ENCODE measurements at regions not wholly inside any gene's neighbourhood (a gene's known extent, or its start where the extent isn't known, plus 50 kb on each side); places are given as distances from the start of the nearest gene placed in this dataset.
"Not testable (repeated sequence)": the region's sequence is repeated elsewhere in the genome, so short reads cannot be mapped to it uniquely, and the experiment has no call there.

DNA sequence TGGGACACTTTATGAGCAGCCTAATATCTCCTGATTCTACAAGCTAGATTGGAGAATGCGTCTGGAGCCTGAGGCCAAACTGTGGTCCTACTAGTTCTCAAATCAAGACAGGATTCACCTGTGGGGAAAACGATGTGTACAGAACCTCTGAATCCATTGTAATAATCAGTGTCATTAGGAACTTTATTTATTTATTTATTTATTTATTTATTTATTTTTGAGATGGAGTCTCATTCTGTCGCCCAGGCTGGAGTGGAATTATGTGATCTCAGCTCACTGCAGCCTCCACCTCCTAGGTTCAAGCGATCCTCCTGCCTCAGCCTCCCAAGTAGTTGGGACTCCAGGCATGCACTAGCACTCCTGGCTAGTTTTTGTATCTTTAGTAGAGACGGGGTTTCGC is 52.6 kb upstream of the KIF26B start:
- H3K27me3 Mint-ChIP-seq (ENCODE audit: low read depth); H3K4me1 Mint-ChIP-seq (ENCODE audit: low read depth); DNase-seq; H3K4me3 Mint-ChIP-seq; H3K27ac Mint-ChIP-seq; intact Hi-C loops (cut with micrococcal nuclease); CTCF ChIA-PET; H3K9me3 Mint-ChIP-seq; H3K36me3 Mint-ChIP-seq (ENCODE audit: low read depth): not testable (repeated sequence)

DNA sequence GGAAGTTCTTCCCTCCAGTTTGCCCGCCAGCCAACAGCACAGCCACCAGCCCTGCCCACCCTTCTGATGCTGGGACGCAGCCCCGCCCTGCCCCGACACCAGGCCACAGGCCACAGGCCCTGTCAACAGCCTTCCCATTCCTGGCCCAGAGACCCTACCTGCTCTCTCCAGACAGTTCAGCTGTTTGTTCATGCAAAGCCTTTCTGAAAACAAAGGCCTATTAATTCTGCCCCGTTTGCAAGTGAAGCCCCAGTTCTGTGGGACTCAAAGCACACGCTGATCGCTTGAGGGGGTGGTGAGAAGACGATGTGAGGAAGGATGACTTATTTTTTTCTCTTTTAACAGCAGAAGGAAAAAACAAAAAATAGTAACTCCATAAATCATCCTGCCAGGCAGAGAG is 55.4 kb upstream of the KIF26B start:
- H3K9me3 Mint-ChIP-seq = no peaks in the 10 kb centered on the region

DNA sequence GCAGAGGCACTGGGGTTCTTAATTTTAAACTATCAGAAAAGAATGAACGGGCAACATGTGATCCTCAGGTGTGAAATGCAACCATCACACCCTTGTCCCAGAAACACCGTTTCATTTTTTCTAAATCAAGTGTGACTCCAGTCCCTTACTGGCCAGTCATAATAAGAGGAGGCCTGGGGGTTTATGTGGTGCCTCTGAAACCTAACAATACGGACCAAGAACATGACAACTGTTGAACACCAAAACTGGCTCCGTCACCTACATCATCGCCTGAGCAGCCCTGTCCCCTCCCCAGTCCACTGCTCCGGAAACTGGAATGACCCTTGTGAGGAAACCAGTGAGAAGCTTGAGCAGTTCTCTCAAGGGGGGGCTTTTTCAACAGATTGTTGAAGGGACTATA is 55.9 kb upstream of the KIF26B start:
- Mint-ChIP-seq H3K4me3 (no peak overlapping the region), H3K9me3 (no peaks in the 10 kb centered on the region), H3K27ac (no peak overlapping the region), H3K36me3 (ENCODE audit: low read depth) (no peaks in the 10 kb centered on the region), H3K27me3 (ENCODE audit: low read depth) (no peaks in the 10 kb centered on the region), H3K4me1 (ENCODE audit: low read depth) (no peaks in the 10 kb centered on the region)
- no peak for DNase-seq
- intact Hi-C loops (cut with micrococcal nuclease) = no loop called here
- CTCF ChIA-PET = no interaction called here

More for the DNA sequence above, 55.4 kb upstream of the KIF26B start:
- Mint-ChIP-seq H3K4me3 (no peak overlapping the region), H3K27me3 (ENCODE audit: low read depth) (no peaks in the 10 kb centered on the region), H3K36me3 (ENCODE audit: low read depth) (no peaks in the 10 kb centered on the region), H3K4me1 (ENCODE audit: low read depth) (no peaks in the 10 kb centered on the region), H3K27ac (no peak overlapping the region)
- DNase-seq = no peak
- intact Hi-C loops (cut with micrococcal nuclease) = no loop called here
- CTCF ChIA-PET = no interaction called here

DNA sequence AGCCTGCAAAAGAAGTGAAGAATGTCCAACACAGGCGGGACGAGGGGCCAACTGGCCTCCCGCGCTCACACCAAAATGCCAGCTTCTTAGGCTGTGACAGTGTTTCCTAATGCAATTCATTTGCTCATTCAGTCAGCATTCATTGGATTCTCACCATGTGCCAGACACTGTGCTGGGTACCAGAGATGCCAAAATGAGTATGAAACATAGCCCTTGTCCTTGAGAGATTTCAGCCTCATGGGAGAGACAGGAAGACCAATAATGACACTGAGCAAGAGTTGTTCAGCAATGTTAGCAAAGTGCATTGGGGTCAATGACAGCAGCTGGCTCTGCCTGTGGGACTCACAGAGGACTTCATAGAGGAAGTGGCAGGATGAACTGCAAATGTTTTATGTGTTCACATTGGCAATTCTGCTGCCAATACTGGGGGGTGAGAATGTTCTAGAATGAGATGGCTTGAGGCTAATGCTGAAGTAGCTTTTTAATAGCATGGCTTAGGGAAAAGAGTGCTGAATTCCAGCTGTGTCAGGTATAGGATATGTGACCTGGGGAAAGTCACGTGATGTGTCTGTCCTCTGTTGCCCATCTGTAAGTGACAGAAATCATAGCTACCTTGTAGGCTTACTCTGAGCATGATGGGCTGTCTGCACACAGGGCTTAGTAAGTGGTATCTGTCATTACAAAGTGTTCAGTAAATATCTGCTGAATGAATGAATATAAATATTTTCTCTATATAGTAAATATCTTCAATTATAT is 58.3 kb upstream of the KIF26B start:
- CTCF ChIA-PET = no interaction called here

DNA sequence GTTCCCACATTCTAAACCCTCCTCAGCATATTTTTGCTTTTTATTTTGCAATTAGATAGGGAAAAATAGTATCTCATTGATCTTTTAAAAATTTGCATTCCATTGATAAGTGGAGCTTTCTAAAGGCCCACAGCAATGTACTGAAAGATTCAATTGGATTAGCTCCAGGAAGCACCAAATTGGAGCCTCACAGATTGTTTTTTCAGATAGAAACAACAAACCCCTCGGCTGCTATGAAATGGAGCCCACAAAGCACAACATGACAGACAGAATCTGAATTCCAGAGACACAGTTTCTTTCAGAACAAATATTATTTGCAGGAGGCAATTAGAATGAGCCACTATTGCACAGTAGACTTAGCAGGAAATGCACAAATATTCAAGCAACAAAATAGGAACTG is 58.9 kb upstream of the KIF26B start:
- Mint-ChIP-seq H3K9me3 (no peaks in the 10 kb centered on the region), H3K27ac (no peak overlapping the region), H3K4me1 (ENCODE audit: low read depth) (no peaks in the 10 kb centered on the region), H3K36me3 (ENCODE audit: low read depth) (no peaks in the 10 kb centered on the region), H3K27me3 (ENCODE audit: low read depth) (no peaks in the 10 kb centered on the region), H3K4me3 (no peak overlapping the region)
- intact Hi-C loops (cut with micrococcal nuclease) = no loop called here
- CTCF ChIA-PET = no interaction called here
- DNase-seq = no peak

More for the DNA sequence above, 58.3 kb upstream of the KIF26B start:
- DNase-seq = no peak
- intact Hi-C loops (cut with micrococcal nuclease) = no loop called here
- Mint-ChIP-seq H3K4me3 (no peak overlapping the region), H3K4me1 (ENCODE audit: low read depth) (no peaks in the 10 kb centered on the region), H3K9me3 (no peaks in the 10 kb centered on the region), H3K36me3 (ENCODE audit: low read depth) (no peaks in the 10 kb centered on the region), H3K27me3 (ENCODE audit: low read depth) (no peaks in the 10 kb centered on the region), H3K27ac (no peak overlapping the region)

DNA sequence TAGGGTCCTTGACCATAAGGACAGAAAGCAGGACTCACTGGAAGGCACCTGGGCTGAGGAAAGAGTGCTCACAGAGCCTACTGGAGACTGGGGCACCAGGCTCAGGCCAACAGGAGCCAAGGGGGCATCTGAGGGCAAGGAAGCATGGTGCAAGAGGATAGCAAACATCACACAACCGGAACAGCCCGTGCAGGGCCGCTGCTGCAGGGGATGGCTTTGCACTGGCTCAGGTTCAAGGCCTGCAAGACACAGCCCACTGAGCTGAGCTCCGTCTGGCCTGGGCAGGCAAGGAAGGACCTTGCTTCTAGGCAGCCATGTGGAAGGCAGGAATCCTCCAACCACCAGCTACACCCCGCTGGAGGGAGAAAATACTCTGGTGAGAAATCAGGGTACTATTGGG is 59.8 kb upstream of the KIF26B start:
- Mint-ChIP-seq H3K4me1 (ENCODE audit: low read depth) (no peaks in the 10 kb centered on the region), H3K36me3 (ENCODE audit: low read depth) (no peaks in the 10 kb centered on the region), H3K4me3 (no peak overlapping the region), H3K9me3 (no peaks in the 10 kb centered on the region), H3K27ac (no peak overlapping the region), H3K27me3 (ENCODE audit: low read depth) (no peaks in the 10 kb centered on the region)
- no peak for DNase-seq
- CTCF ChIA-PET = no interaction called here
- intact Hi-C loops (cut with micrococcal nuclease) = no loop called here

DNA sequence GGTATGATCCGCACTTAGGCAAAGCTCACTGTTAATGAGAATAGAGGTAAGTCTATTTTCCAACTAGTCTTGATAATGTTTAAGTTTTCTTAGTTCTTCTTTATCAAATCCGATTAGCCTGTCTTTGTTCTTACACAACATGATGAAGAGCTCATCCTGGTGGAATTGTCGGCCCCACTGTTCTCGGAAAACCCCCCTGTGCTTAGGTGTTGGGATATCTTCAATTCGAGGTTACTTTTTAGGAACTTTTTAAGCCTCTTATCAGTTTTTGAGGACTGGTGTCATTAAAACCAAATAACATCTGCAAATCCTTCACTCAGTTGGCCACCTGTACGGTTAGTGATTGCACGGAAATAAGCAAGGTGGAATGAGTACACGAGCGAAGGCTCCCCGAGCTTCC is 60.7 kb upstream of the KIF26B start:
- Mint-ChIP-seq H3K4me3 (no peak overlapping the region), H3K27ac (no peak overlapping the region), H3K36me3 (ENCODE audit: low read depth) (no peaks in the 10 kb centered on the region), H3K9me3 (no peaks in the 10 kb centered on the region), H3K4me1 (ENCODE audit: low read depth) (no peaks in the 10 kb centered on the region), H3K27me3 (ENCODE audit: low read depth) (no peaks in the 10 kb centered on the region)
- CTCF ChIA-PET = interaction anchor here (0.9 kb wide), 1 partner anchor 10 kb away, joined by 4 read pairs; no protein-coding TSS in a partner anchor
- no peak for DNase-seq
- intact Hi-C loops (cut with micrococcal nuclease) = no loop called here

DNA sequence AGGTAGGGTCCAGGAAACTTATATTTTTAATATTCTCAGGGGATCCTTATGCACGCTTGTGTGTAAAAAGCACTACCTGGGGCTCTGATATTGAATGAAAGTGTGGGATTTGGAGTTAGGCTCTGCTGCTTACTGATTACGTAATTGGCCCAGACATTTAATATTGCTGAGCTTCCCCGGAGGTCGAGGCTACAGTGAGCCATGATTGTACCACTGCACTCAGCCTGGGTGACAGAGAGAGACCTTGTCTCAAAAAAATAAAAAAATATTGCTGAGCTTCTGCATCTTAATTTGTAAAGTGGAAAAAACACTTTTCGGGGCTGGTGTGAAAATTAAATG is 62.2 kb upstream of the KIF26B start:
- CTCF ChIA-PET = interaction anchor here (0.6 kb wide), 1 partner anchor 143 kb away, joined by 3 read pairs; no protein-coding TSS in a partner anchor
- no peak overlapping the region for H3K27ac Mint-ChIP-seq

DNA sequence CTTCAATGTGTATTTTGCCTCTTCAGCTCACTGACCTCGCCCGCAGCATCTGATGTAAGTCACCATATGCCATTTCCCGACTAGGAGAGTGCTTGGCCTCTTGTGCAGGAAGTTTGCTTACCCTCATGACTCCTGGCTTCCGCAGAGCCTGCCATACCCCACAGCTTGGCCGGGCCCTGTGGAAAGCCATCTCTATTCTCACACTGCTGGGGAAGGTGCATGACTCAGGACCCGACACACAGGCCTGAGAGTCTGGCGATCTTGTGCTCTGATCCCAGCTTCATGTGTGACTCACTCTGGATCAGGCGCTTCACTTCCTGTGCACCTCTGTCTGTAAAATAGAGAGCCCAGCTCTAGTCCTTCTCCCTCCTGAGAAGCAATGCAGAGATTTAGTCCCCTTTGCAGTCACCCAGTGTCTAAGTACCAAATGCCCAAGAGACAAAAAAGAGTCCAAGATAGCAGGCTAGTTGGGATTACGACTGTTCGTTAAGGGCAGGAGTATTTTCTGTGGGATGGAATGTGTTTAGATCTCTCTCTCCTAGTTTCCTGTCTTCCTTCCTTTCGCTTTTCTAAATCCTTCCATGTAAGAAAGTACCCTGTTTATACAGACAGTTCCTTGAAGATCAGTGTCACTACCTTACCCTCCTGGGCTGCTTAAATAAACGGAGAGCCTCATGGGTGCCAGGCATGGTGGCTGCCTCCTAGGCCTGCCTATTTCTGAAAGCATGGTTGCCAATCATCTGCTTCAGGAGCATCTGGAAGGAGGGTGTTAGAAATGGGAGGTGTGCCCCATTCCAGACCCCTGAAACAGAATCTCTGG is 62.8 kb upstream of the KIF26B start:
- CTCF ChIA-PET = interaction anchor here (0.6 kb wide), 1 partner anchor 142 kb away, joined by 3 read pairs; no protein-coding TSS in a partner anchor

More for the DNA sequence above, 62.2 kb upstream of the KIF26B start:
- H3K4me3 Mint-ChIP-seq = no peak overlapping the region
- no peaks in the 10 kb centered on the region for H3K9me3 Mint-ChIP-seq
- H3K4me1 Mint-ChIP-seq (ENCODE audit: low read depth) = no peaks in the 10 kb centered on the region
- no peaks in the 10 kb centered on the region for H3K27me3 Mint-ChIP-seq (ENCODE audit: low read depth)
- DNase-seq = no peak
- H3K36me3 Mint-ChIP-seq (ENCODE audit: low read depth) = no peaks in the 10 kb centered on the region
- intact Hi-C loops (cut with micrococcal nuclease) = no loop called here

DNA sequence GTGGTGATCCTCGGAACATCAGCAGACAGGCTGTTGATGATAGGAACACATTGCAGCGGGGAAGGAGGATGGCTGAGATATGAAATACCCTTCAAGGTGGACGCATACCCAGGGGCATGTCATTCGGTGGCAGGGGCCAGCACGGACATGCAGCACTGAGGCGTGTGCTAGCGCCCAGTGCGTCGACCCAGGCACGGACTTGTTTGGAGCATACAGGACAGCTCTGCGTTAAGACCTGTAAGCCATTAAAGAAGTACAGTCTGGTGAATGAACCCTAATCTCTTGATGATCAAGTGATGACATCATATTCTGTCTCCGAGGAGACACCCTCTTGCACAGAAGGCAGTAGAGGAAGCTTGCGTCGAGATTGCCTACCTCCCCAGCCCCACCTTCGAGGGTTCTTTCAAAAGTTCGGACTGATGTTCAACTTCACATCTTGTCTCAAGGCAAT is 63.6 kb upstream of the KIF26B start:
- H3K4me3 Mint-ChIP-seq = no peak overlapping the region
- H3K36me3 Mint-ChIP-seq (ENCODE audit: low read depth) = no peaks in the 10 kb centered on the region
- intact Hi-C loops (cut with micrococcal nuclease) = no loop called here
- H3K27me3 Mint-ChIP-seq (ENCODE audit: low read depth) = no peaks in the 10 kb centered on the region
- H3K27ac Mint-ChIP-seq = no peak overlapping the region
- no peak for DNase-seq
- no peaks in the 10 kb centered on the region for H3K4me1 Mint-ChIP-seq (ENCODE audit: low read depth)
- H3K9me3 Mint-ChIP-seq = no peaks in the 10 kb centered on the region
- CTCF ChIA-PET = no interaction called here

More for the DNA sequence above, 62.8 kb upstream of the KIF26B start:
- intact Hi-C loops (cut with micrococcal nuclease) = no loop called here
- H3K27ac Mint-ChIP-seq = no peak overlapping the region
- H3K4me3 Mint-ChIP-seq = no peak overlapping the region
- H3K27me3 Mint-ChIP-seq (ENCODE audit: low read depth) = no peaks in the 10 kb centered on the region
- no peak for DNase-seq
- no peaks in the 10 kb centered on the region for H3K36me3 Mint-ChIP-seq (ENCODE audit: low read depth)
- H3K4me1 Mint-ChIP-seq (ENCODE audit: low read depth) = no peaks in the 10 kb centered on the region
- H3K9me3 Mint-ChIP-seq = no peaks in the 10 kb centered on the region

DNA sequence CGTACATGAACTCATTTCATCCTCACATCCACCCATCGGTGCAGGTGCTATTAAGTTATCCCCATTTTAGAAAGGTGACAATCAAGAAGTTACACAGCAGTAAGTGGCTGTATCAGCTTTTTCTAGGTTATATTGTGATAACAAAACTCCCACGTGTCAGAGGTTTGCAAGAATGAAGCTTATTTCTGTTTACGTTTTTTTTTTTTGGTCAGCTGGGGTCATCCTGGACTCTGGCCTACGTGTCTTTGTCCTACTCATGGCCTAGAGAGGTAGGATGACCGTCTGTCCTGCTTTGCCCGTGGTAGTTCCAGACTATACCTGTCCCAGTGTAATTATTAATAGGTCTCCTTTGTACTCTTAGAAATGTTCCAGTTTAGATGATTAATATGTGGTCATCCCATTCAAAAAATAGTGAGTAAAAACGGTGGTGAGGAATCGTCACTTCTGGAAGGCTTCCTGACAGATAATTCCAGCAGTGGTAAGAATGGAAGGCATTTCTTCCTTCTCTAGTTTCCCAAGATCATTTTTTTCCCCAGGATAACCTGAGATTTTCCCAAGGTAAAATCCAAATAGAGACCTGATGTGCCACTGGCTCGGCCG is 64.2 kb upstream of the KIF26B start:
- no peaks in the 10 kb centered on the region for H3K9me3 Mint-ChIP-seq
- H3K4me1 Mint-ChIP-seq (ENCODE audit: low read depth) = no peaks in the 10 kb centered on the region
- H3K27ac Mint-ChIP-seq = no peak overlapping the region
- intact Hi-C loops (cut with micrococcal nuclease) = no loop called here
- no peaks in the 10 kb centered on the region for H3K36me3 Mint-ChIP-seq (ENCODE audit: low read depth)
- no peak overlapping the region for H3K4me3 Mint-ChIP-seq
- DNase-seq = no peak
- no peaks in the 10 kb centered on the region for H3K27me3 Mint-ChIP-seq (ENCODE audit: low read depth)
- CTCF ChIA-PET = no interaction called here

DNA sequence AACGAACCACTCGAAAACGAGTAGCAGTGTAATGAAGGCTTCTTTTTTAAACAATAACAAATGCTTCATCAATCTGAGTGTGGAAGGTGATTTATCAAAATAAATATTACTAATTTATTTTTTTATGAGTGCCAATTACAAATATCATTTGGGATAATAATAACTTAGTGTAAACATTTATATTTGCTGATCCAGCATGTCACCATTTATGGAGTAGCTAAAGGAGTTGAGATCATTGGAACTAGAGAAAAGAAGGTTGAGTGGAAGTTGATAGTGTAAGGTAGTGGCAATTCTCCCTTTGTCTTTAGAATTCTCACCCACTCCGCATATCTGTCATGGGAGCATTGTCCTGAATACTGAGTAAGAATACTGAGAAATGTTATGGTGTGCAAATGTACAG is 67.1 kb upstream of the KIF26B start:
- Mint-ChIP-seq H3K27ac (no peak overlapping the region), H3K4me1 (ENCODE audit: low read depth) (no peaks in the 10 kb centered on the region), H3K36me3 (ENCODE audit: low read depth) (no peaks in the 10 kb centered on the region), H3K9me3 (no peaks in the 10 kb centered on the region), H3K27me3 (ENCODE audit: low read depth) (no peaks in the 10 kb centered on the region), H3K4me3 (no peak overlapping the region)
- intact Hi-C loops (cut with micrococcal nuclease) = no loop called here
- CTCF ChIA-PET = interaction anchor here (0.7 kb wide), 1 partner anchor 218 kb away, joined by 4 read pairs; no protein-coding TSS in a partner anchor
- no peak for DNase-seq

Data from activated naive CD4-positive, alpha-beta T cell treated with anti-CD3 and anti-CD28 coated beads for 36 hours (primary cell).